Smooth muscle cell (in vitro differentiated cells): ENCODE measurements at regions not wholly inside any gene's neighbourhood (a gene's known extent, or its start where the extent isn't known, plus 50 kb on each side); places are given as distances from the start of the nearest gene placed in this dataset.

Experiments
- DNase-seq: peaks from one replicate; lab custom pipeline; 2025; ENCODE audit not compliant: unreplicated experiment; lab: John Stamatoyannopoulos, UW
- H2AFZ ChIP-seq: fragments of 200-600 bp; sonication (generic); 2 replicates; pipeline ENCODE4 v1.6.0; 2016; ENCODE audit warnings: antibody characterized with exemption, low read depth, mild to moderate bottlenecking
- H3F3A ChIP-seq: fragments of 200-600 bp; sonication (generic); 2 replicates; pipeline ENCODE4 v1.6.0; 2017; ENCODE audit warnings: antibody characterized with exemption, low read depth
- H3K27ac ChIP-seq: fragments of 200-600 bp; sonication (generic); 2 replicates; pipeline ENCODE4 v1.5.1; 2016; ENCODE audit warnings: low read depth, mild to moderate bottlenecking
- H3K27me3 ChIP-seq: fragments of 200-600 bp; sonication (generic); 2 replicates; pipeline ENCODE4 v1.6.1; 2016; ENCODE audit warnings: low read depth, mild to moderate bottlenecking
- H3K36me3 ChIP-seq: fragments of 200-600 bp; sonication (generic); 2 replicates; pipeline ENCODE4 v1.5.1; 2016; ENCODE audit warnings: low read depth
- H3K4me1 ChIP-seq: fragments of 200-600 bp; sonication (generic); 2 replicates; pipeline ENCODE4 v1.5.1; 2016; ENCODE audit warnings: low read depth
- H3K4me2 ChIP-seq: fragments of 200-600 bp; sonication (generic); 2 replicates; pipeline ENCODE4 v1.6.0; 2016; ENCODE audit warnings: mild to moderate bottlenecking
- H3K4me3 ChIP-seq: fragments of 200-600 bp; sonication (generic); 2 replicates; pipeline ENCODE4 v1.5.1; 2016; ENCODE audit warnings: mild to moderate bottlenecking
- H3K79me2 ChIP-seq: fragments of 200-600 bp; sonication (generic); 2 replicates; pipeline ENCODE4 v1.6.0; 2016; ENCODE audit warnings: low read depth, mild to moderate bottlenecking
- H3K9ac ChIP-seq: fragments of 200-600 bp; sonication (generic); 2 replicates; pipeline ENCODE4 v1.6.0; 2016; ENCODE audit warnings: low read depth
- H3K9me3 ChIP-seq: fragments of 200-600 bp; sonication (generic); replicated peaks from 2 replicates; pipeline ENCODE4 v1.5.1; 2016; ENCODE audit warnings: low read depth
- H4K20me1 ChIP-seq: fragments of 200-600 bp; sonication (generic); 2 replicates; pipeline ENCODE4 v1.6.0; 2016; ENCODE audit warnings: low read depth
- CTCF ChIP-seq: fragments of 200-600 bp; sonication (generic); IDR thresholded peaks from 2 replicates; pipeline ENCODE4 v1.5.1; 2017; ENCODE audit warnings: borderline replicate concordance, mild to moderate bottlenecking, antibody characterized with exemption; ENCODE audit not compliant: insufficient read depth, poor library complexity, severe bottlenecking
- WGBS: methylation state at CpG from one replicate; pipeline ENCODE4 v1.1.7; 2016; ENCODE audit warnings: low lambda C conversion rate; 5-methylcytosine and 5-hydroxymethylcytosine counted together

DNA sequence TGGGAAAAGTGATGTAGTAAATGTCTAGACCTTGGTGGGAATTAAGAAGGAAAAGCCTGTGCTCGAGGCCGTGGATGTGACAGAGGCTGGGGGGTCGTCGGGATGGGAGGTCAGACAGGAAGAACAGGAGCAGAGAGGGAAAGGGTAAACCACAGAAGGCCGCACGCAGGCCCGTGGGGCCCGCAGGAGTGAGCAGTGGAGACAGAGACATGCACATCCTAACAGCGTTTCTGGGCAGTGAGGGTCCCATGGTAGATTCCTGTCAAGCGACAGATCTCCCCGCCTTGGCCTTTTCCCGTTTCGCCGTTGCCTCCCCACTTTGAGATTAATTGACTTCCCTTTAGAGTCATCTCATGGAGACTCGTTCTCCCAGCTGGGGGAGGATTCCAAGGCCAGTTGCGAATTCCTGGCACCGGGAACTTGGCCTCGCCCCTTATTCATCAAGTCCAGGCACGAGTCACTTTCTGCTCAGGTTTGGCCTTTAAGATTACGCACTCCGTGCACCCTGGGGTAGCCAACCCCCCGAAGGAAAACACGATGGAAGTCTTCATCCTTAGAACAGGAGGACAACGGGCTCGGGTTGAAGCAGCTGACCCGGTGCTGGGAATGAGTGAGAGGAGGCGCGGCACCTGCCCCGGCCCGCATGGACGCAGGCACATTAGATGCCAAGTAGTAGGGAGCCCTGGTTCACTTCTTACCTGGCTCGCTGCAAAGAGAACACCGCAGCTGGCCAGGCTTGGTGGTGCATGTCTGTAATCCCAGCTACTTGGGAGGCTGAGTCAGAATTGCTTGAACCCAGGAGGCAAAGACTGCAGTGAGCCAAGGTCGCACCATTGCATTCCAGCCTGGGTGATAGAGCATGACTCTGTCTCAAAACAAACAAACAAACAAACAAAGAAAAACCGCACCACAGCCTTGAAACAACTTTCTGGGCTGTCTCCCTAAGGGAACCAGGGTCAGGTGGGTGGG is 315.2 kb upstream of the SHH start:
- no peak overlapping the region for H3K27ac ChIP-seq
- no peaks in the 10 kb centered on the region for H3F3A ChIP-seq
- no peak overlapping the region for H3K4me3 ChIP-seq
- H3K9me3 ChIP-seq, result no peaks in the 10 kb centered on the region
- no peaks in the 10 kb centered on the region for H4K20me1 ChIP-seq
- no peak overlapping the region for H3K4me2 ChIP-seq
- H3K9ac ChIP-seq, result no peak overlapping the region
- no peak overlapping the region for H2AFZ ChIP-seq
- H3K36me3 ChIP-seq, result no peaks in the 10 kb centered on the region
- no peaks in the 10 kb centered on the region for H3K4me1 ChIP-seq
- WGBS, result 85% methylated on average over 35 of the region's 35 CpGs
- H3K27me3 ChIP-seq, result peaks cover 9% of the 10 kb centered on the region
- TF ChIP-seq CTCF, result no peak
- DNase-seq, result no peak
- H3K79me2 ChIP-seq, result no peaks in the 10 kb centered on the region

DNA sequence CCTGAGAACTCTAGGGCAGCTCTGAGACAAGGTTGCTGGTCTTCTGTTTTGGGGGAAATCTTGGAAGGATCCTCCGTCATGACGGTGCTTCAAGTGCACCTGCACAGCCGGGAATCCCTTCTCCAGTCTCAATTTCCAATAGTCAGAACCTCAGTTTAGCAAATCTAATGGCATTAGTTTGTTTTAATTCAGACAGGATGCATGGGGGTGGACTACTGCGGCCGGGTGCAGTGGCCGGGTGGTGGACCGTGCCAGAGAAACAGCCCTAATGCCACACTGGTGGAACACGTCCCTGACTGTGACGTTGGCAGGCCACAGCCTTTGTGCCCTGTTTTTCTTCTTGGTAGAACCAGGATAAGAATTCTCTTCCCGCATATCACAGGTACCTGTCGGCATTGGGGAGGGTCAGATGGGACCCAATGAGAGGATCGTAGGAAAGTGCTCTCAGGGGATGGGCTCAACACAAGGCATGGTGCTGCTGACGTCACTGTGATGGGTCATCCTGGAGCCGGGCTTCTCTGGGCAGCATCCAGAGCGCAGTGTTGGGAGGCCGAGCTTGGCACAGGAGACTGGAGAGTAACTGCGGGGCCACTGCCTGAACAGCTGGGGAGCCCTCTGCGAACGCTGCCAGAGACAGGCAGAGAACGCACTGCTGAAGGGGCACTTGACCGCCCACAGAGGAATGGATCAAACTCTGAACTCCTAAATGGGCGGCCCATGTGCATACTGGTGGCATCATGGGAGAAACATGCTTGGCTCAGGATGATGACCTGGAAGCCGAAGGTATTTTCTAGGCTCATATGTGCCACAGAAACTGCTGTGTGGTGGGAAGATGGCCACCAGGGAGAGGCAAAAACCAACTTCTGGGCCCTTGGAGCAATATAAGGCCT is 313.8 kb upstream of the SHH start:
- no peak overlapping the region for H2AFZ ChIP-seq
- no peaks in the 10 kb centered on the region for H3K9me3 ChIP-seq
- 90% methylated on average over 23 of the region's 23 CpGs for WGBS

DNA sequence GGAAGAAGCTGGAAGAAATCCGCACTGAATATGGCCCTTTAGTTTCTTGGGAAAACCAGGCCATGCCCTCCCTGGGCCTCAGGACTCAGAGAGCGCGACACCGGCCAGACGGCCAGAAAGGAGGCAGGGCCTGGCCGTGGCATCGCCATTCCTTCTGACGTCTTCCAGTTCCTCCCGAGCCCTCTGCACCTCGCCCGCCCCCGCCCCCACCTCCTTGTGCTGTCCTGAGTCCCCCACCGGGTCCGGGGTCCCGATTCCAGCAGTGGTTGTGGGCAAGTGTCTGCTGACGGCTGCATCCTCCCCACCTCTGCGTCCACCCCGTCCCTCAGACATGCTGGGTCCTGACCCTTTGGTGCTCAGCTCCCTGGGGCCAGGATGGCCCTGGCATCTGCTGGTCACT is 312.1 kb upstream of the SHH start:
- Histone ChIP-seq H3K9ac (no peak overlapping the region), H3F3A (no peaks in the 10 kb centered on the region), H2AFZ (no peak overlapping the region), H4K20me1 (no peaks in the 10 kb centered on the region), H3K36me3 (no peaks in the 10 kb centered on the region), H3K27me3 (peaks cover 6% of the 10 kb centered on the region), H3K4me2 (no peak overlapping the region), H3K9me3 (no peaks in the 10 kb centered on the region), H3K79me2 (no peaks in the 10 kb centered on the region), H3K4me3 (no peak overlapping the region), H3K4me1 (no peaks in the 10 kb centered on the region), H3K27ac (no peak overlapping the region)
- WGBS, result 89% methylated on average over 15 of the region's 18 CpGs
- no peak for DNase-seq
- TF ChIP-seq CTCF, result no peak

More for the DNA sequence above, 313.8 kb upstream of the SHH start:
- no peak overlapping the region for H3K4me2 ChIP-seq
- no peak for DNase-seq
- no peaks in the 10 kb centered on the region for H3K36me3 ChIP-seq
- H3F3A ChIP-seq, result no peaks in the 10 kb centered on the region
- no peak for TF ChIP-seq CTCF
- H3K4me3 ChIP-seq, result no peak overlapping the region
- H4K20me1 ChIP-seq, result no peaks in the 10 kb centered on the region
- no peak overlapping the region for H3K9ac ChIP-seq
- no peaks in the 10 kb centered on the region for H3K79me2 ChIP-seq
- peaks cover 9% of the 10 kb centered on the region for H3K27me3 ChIP-seq
- H3K27ac ChIP-seq, result no peak overlapping the region
- no peaks in the 10 kb centered on the region for H3K4me1 ChIP-seq
